ENCODE measurements at regions not wholly inside any gene's neighbourhood (a gene's known extent, or its start where the extent isn't known, plus 50 kb on each side); places are given as distances from the start of the nearest gene placed in this dataset.

GRCh38 chr11:105324156-105324555, 184.6 kb upstream of the CARD18 start:
- DNase-seq, result no peak

GRCh38 chr11:105321696-105322095, 182.1 kb upstream of the CARD18 start:
- no peak for DNase-seq

- peak in 1 of 2 experiments; percentile 49 for DNase-seq
Observed at GRCh38 chr11:105315287-105315686, 175.7 kb upstream of the CARD18 start.

- no peak for DNase-seq
Observed at GRCh38 chr11:105312266-105312665, 172.7 kb upstream of the CARD18 start.

GRCh38 chr11:105298630-105299029, 159.1 kb upstream of the CARD18 start:
- no peak for DNase-seq

GRCh38 chr11:105298174-105298573, 158.6 kb upstream of the CARD18 start:
- no peak for DNase-seq

GRCh38 chr11:105297463-105297862, 157.9 kb upstream of the CARD18 start:
- DNase-seq, result peak; percentile 43 to 72

DNA sequence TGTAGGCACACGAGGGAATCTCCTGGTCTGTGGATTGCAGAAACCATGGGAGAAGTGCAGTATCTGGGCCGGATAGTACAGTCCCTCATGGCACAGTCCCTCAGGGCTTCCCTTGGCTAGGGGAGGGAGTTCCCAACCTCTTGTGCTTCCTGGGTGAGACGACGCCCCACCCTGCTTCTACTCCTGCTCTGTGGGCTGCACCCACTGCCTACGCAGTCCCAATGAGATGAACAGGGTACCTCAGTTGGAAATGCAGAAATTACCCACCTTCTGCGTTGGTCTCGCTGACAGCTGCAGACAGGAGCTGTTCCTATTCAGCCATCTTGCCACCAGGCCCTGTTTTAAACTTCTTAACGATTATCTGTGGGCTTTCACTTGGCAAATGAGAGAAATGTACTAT, 157.2 kb upstream of the CARD18 start:
- DNase-seq, result no peak

GRCh38 chr11:105296386-105296785, 156.8 kb upstream of the CARD18 start:
- DNase-seq, result no peak

GRCh38 chr11:105282658-105283057, 143.1 kb upstream of the CARD18 start:
- no peak for DNase-seq

- DNase-seq, result no peak
Observed at GRCh38 chr11:105274631-105275030, 135.1 kb upstream of the CARD18 start.

DNA sequence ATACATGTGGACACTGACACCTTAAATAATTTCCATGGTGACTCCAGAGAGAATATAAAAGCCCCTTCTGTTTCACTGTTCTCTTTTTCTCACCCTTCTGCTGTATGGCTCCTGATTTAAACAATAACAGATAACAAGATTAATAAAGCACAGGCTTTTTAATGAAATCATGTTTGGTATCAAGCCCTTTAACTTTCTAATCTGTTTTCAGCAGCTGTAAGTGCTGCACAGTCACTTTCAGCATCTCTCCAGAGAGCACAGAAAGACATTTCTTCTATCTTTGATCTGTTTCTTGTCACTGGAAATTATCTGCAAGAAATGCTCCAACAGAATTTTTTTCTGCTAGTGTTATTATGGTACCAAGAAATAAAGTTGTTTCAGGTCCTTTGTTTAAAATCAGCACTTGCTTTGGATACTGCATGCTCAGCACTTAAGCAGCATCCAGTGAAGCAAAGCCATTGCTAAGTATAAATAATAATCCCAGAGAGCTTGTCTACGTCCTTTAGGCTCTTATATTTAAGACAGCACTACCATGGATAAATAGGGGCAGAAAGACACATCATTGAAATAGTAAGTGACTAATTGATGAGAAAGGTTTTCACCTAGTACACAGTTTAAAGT, 134.2 kb upstream of the CARD18 start:
- no peak for DNase-seq

DNA sequence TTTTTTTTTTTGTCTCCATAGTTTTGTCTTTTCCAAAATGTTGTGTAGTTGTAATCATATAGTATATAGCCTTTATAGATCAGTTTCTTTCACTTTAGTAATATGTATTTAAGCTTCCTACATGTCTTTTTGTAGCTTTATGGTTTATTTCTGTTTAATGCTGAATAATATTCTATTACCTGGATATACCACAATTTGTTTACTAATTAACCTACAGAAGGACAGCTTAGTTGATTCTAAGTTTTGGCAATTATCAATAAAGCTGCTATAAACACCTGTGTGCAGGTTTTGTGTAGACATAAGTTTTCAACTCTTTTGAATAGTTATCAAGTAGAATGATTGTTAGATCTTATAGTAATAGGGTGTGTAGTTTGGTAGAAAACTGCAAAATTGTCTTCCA, 130.3 kb upstream of the CARD18 start:
- DNase-seq, result no peak

GRCh38 chr11:105268404-105269062, 129.0 kb upstream of the CARD18 start:
- no peak for DNase-seq

- DNase-seq, result no peak
Observed at GRCh38 chr11:105265845-105266244, 126.3 kb upstream of the CARD18 start.

- no peak for DNase-seq
Observed at GRCh38 chr11:105260976-105261375, 121.4 kb upstream of the CARD18 start.

DNA sequence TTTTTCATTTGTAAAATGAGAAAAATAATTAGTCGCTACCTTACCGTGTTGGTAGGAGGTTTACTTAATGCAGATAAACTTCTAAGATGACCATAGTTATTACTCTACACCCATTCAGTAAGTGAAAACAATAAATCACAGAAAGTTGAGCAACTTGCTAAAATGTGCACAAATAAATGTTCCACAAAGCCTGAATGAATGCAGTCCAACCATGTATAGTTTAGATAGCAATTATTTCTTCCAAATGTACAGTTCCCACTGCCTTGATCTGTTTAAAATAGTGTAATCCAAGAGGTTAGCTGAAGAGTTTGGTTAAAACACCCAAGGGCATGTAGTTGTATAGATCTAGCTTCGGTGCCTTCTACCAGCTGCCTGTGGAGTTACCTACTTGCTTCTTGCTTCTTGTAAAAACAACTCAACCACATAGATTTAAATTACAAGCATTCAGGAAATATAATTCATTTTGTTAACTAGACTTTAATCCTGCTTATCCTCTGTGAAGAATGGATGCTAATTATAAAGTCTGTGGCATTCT, 106.3 kb upstream of the CARD18 start:
- peak in 1 of 2 experiments; percentile 44 for DNase-seq

GRCh38 chr11:105244160-105244825, 104.7 kb upstream of the CARD18 start:
- peak; percentile 94 to 99 for DNase-seq

- no peak for DNase-seq
Observed at GRCh38 chr11:105241136-105241535, 101.6 kb upstream of the CARD18 start.

DNA sequence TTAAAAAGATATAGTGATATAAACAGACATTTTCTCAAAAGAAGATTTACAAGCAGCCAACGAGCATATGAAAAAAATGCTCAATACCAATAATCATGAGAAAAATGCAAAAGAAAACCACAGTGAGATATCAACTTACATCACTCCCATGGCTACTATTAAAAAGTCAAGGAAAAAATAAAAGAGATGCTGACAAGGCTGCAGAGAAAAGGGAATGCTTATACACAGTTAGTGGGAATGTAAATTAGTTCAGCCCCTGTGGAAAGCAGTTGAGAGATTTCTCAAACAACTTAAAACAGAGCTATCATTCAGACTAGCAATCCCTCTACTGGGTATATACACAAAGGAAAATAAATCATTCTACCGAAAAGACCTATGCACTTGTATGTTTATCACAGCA, 97.1 kb upstream of the CARD18 start:
- no peak for DNase-seq

DNA sequence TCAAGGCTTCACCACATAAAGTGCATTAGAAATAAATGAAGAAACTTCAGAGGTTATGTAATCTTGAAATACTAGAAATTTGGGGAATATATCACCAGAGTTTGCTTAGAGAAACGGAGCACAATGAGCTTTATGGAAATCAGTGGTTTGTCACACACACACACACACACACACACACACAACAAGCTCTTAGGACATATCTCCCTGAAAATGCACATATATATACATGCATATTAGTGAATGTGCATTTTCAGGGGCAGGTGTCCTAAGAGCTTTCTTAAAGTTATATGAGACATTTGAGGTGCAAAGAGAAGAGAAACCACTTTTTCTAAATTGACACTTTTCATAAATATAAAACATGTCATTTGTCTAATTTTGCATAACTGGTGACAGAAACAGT, 93.7 kb upstream of the CARD18 start:
- no peak for DNase-seq

DNA sequence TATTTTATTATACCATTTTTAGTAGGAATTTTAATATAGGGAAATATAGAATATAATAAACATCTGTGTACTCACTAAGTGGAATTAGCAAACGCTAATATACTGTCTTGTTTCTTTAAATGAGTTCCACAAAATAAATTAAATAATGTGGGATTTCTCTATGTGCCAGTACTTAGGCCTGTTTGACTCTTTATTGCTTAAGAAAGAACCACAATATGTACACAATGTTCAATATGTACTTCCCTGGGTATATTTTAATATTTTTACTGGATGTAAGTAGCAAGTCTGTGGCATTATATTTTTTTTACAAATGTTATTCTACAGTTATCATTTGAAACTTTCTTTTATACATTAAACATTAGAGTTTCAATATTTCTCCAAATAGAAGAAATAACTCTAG, 92.5 kb upstream of the CARD18 start:
- DNase-seq, result no peak

- no peak for DNase-seq
Observed at GRCh38 chr11:105230586-105230985, 91.0 kb upstream of the CARD18 start.

- DNase-seq, result no peak
Observed at GRCh38 chr11:105229761-105230160, 90.2 kb upstream of the CARD18 start.

Measured in SW 1271 (cell line).